ENCODE measurements at regions not wholly inside any gene's neighbourhood (a gene's known extent, or its start where the extent isn't known, plus 50 kb on each side); places are given as distances from the start of the nearest gene placed in this dataset.

DNA sequence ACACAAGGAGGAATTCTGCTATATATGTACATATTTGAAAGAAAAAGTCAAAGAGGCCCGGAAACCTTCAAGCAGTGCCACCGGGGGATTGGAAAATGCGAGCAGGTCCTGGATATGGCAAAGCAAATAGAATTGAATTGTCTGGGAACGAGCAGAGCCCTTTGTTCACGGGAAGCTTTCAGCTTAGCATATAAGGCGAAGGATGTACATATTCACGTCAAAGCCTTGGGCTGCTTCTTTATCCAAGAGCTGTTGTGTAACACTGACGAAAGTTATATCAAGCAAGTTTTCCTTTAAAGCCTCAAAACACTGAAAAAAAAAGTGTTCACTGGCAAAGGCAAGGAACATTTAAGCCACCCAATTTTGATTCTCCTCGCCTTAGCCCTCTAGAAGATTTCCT is 171.0 kb downstream of the GPX5 start:
- Histone ChIP-seq H3K4me1 (ENCODE audit: control insufficient read depth in 1 of 2, insufficient read depth in 2 of 2, low read length in 2 of 2) (no peaks in the 10 kb centered on the region), H3K36me3 (ENCODE audit: control insufficient read depth in 1 of 2, insufficient read depth in 2 of 2, low read length in 1 of 2) (no peaks in the 10 kb centered on the region), H3K9me3 (ENCODE audit: control insufficient read depth, low read length) (no peaks in the 10 kb centered on the region), H3K4me3 (ENCODE audit: low read length in 2 of 2) (no peak overlapping the region), H3K27ac (ENCODE audit: low read depth in 1 of 2, low read length in 2 of 2) (no peak overlapping the region), H3K27me3 (ENCODE audit: control insufficient read depth in 1 of 2, insufficient read depth in 2 of 2, low read length in 1 of 2) (peaks cover 0 to 4% of the 10 kb centered on the region in 2 donors)
- 11 to 13% methylated on average over 9 of the region's 9 CpGs for WGBS, 2 donors
- DNase-seq (no peak), ATAC-seq (ENCODE audit: low FRiP score) (no peak)
- intact Hi-C loops (cut with DNase I): no loop called here

DNA sequence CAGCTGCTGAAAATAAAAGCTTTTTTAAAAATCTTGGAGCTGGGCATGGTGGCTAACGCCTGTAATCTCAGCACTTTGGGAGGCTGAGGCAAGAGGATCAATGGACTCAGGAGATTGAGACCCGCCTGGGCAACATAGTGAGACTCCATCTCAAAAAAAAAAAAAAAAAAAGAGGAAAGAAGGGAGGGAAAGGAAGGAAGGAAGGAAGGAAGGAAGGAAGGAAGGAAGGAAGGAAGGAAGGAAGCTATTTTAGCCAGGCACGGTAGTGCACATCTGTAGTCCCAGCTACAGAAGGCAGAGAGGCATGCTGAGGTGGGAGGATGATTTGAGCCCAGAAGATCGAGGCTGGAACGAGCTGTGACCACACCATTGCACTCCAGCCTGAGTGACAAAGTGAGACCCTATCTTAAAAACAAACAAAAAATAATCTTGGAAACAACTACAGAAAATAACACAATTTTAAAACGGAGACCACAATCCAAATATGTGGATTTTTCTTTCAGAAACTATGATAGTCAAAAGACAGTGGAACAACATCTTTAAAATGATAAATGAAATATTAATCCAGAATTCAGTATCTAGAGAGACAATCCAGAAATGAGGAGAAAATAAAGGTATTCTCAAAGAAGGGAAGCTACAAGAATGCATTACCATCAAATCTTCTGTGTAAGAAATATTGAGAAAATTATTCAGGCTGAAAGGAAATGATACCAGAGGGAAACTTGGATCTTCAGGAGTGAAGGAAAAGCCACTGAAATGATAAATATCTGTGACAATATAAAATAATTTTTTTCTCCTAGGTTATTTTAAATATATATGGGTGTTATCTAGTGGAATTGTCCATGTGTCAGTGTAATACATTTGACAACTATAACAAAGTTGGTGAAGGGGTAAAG is 182.0 kb downstream of the GPX5 start:
- peaks cover 0 to 1% of the 10 kb centered on the region in 2 donors for H3K27me3 ChIP-seq (ENCODE audit: control insufficient read depth in 1 of 2, insufficient read depth in 2 of 2, low read length in 1 of 2)
- ATAC-seq (ENCODE audit: low FRiP score): no peak
- H3K4me1 ChIP-seq (ENCODE audit: control insufficient read depth in 1 of 2, insufficient read depth in 2 of 2, low read length in 2 of 2): no peaks in the 10 kb centered on the region
- no peaks in the 10 kb centered on the region for H3K36me3 ChIP-seq (ENCODE audit: control insufficient read depth in 1 of 2, insufficient read depth in 2 of 2, low read length in 1 of 2)
- intact Hi-C loops (cut with DNase I): no loop called here
- 84 to 87% methylated on average over 6 of the region's 6 CpGs for WGBS, 2 donors
- H3K4me3 ChIP-seq (ENCODE audit: low read length in 2 of 2): no peak overlapping the region
- peaks cover 5% of the 10 kb centered on the region for H3K9me3 ChIP-seq (ENCODE audit: control insufficient read depth, low read length)
- DNase-seq: no peak
- H3K27ac ChIP-seq (ENCODE audit: low read depth in 1 of 2, low read length in 2 of 2): no peak overlapping the region

DNA sequence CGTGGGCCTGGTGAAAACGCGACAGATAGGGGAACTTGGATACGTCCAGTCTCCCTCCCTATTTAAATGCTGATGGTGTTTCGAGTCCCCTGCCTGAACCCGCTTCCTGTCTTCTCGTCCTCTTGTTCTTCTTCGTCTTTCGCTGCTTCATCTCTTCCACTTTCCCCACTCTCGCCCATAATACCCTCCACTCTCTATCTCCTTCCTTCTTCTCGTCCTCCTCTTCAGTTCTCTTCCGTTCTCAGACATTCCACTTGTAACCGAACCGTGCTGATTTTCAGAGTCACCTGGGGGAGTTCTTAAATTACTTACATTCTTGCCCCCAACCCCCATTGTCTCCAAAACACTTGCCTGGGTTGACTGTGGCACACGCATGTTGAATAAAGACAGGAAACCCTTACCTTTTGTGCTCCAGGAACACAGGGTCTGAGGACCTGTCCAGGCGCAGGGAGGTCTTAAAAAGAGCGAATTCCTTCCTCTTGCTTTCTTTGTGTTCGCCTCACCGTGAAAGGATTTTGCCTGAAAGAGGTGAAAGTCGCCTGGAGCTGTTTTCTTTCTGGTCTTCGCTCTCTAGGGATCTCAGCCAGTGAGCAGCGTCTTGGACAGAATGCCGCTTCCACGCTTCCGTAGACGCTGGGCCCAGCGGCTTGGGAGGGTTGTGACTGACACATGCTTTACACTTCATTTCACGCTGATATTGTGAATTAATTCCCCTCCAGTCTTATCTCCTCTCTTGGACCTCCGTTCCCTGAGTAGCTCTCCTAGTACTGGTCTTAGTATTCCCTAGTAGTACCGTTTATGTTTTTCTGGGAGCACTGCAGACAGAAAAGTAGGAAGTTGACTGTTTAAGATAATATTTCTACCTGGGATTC is 184.0 kb downstream of the GPX5 start:
- WGBS, 2 donors: 1 to 3% methylated on average over 30 of the region's 30 CpGs
- no peak overlapping the region for H3K27ac ChIP-seq (ENCODE audit: low read depth in 1 of 2, low read length in 2 of 2)
- no peak overlapping the region for H3K4me3 ChIP-seq (ENCODE audit: low read length in 2 of 2)
- intact Hi-C loops (cut with DNase I): no loop called here
- peaks cover 0 to 1% of the 10 kb centered on the region in 2 donors for H3K27me3 ChIP-seq (ENCODE audit: control insufficient read depth in 1 of 2, insufficient read depth in 2 of 2, low read length in 1 of 2)
- DNase-seq (no peak), ATAC-seq (ENCODE audit: low FRiP score) (no peak)
- H3K36me3 ChIP-seq (ENCODE audit: control insufficient read depth in 1 of 2, insufficient read depth in 2 of 2, low read length in 1 of 2): no peaks in the 10 kb centered on the region
- peaks cover 5% of the 10 kb centered on the region for H3K9me3 ChIP-seq (ENCODE audit: control insufficient read depth, low read length)
- H3K4me1 ChIP-seq (ENCODE audit: control insufficient read depth in 1 of 2, insufficient read depth in 2 of 2, low read length in 2 of 2): no peaks in the 10 kb centered on the region

DNA sequence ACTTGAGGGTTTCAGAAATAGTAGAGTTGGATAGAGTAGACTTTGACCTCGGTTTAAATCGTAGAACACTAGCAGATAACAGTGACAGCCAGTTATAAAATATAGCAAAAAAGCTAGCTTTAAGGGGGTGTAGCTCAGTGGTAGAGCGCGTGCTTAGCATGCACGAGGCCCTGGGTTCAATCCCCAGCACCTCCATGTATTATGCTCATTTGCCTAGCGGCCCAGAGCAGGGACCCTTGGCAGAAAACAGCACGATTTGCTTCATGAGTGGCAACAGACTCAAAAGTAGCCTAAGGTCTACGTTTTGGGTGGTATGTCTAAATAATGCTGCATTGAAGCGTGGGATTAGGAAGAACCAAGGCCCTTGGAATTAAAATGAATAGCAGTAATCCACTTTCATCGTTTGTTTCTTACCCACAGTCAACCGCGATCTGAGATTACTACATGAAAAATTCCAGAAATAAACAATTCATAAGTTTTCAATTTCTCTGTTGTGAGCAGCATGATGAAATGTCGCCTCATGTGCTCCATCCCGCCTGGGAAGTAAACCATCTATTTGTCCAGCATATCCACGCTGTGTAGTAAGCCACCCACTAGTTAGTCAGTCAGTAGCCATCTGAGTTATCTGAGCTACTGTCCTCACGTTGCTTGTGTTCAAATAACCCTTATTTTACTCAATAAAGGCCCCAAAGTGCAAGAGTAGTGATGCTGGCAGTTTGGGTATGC is 184.9 kb downstream of the GPX5 start:
- Histone ChIP-seq H3K4me1 (ENCODE audit: control insufficient read depth in 1 of 2, insufficient read depth in 2 of 2, low read length in 2 of 2) (no peaks in the 10 kb centered on the region), H3K9me3 (ENCODE audit: control insufficient read depth, low read length) (peaks cover 5% of the 10 kb centered on the region), H3K36me3 (ENCODE audit: control insufficient read depth in 1 of 2, insufficient read depth in 2 of 2, low read length in 1 of 2) (no peaks in the 10 kb centered on the region), H3K27me3 (ENCODE audit: control insufficient read depth in 1 of 2, insufficient read depth in 2 of 2, low read length in 1 of 2) (peaks cover 0 to 1% of the 10 kb centered on the region in 2 donors), H3K27ac (ENCODE audit: low read depth in 1 of 2, low read length in 2 of 2) (no peak overlapping the region), H3K4me3 (ENCODE audit: low read length in 2 of 2) (no peak overlapping the region)
- ATAC-seq (ENCODE audit: low FRiP score): no peak
- 36 to 40% methylated on average over 16 of the region's 16 CpGs for WGBS, 2 donors
- intact Hi-C loops (cut with DNase I): no loop called here
- no peak for DNase-seq

DNA sequence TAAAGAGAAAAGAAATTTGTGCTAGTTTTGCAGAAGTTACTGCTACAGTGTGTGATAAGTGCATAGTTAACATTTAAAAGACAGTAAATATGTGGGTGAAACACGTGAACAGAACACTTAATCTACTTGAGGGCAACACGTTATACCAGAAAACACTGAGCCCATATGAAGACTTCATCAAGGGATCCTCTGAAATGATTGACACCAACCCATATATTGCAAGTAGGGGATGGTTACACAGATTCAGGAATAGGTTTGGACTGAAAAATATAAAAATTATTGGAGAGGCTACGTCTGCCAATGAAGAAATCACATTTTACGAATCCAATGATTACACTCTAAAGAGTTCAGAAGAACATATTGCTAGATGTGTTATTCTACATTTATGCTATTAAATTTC is 185.6 kb downstream of the GPX5 start:
- WGBS, 2 donors: 69 to 70% methylated on average over 4 of the region's 4 CpGs
- H3K27ac ChIP-seq (ENCODE audit: low read depth in 1 of 2, low read length in 2 of 2): no peak overlapping the region
- no peaks in the 10 kb centered on the region for H3K36me3 ChIP-seq (ENCODE audit: control insufficient read depth in 1 of 2, insufficient read depth in 2 of 2, low read length in 1 of 2)
- intact Hi-C loops (cut with DNase I): no loop called here
- DNase-seq (no peak), ATAC-seq (ENCODE audit: low FRiP score) (no peak)
- H3K27me3 ChIP-seq (ENCODE audit: control insufficient read depth in 1 of 2, insufficient read depth in 2 of 2, low read length in 1 of 2): peaks cover 0 to 1% of the 10 kb centered on the region in 2 donors
- H3K4me1 ChIP-seq (ENCODE audit: control insufficient read depth in 1 of 2, insufficient read depth in 2 of 2, low read length in 2 of 2): no peaks in the 10 kb centered on the region
- peaks cover 5% of the 10 kb centered on the region for H3K9me3 ChIP-seq (ENCODE audit: control insufficient read depth, low read length)
- H3K4me3 ChIP-seq (ENCODE audit: low read length in 2 of 2): no peak overlapping the region

DNA sequence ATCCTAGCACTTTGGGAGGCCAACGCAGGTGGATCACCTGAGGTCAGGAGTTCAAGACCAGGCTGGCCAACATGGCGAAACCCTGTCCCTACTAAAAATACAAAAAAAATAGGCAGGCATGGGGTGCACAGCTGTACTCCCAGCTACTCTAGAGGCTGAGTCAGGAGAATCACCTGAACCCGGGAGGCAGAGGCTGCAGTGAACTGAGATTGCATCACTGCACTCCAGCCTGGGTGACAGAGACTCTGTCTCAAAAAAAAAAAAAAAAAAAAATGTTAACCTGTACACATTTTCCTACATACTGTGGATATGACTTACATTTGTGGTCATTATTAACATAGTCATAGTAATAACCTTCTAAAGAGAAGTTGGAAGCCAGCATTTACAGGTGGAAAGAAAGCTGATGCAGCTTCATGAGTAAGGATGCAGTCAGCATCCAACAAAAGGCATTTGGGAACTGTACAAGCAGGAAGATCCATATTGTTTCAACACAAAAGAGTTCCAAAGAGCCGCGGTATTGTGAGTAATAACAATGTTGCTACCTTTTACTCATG is 186.2 kb downstream of the GPX5 start:
- Histone ChIP-seq H3K9me3 (ENCODE audit: control insufficient read depth, low read length) (peaks cover 2% of the 10 kb centered on the region), H3K27ac (ENCODE audit: low read depth in 1 of 2, low read length in 2 of 2) (no peak overlapping the region), H3K4me3 (ENCODE audit: low read length in 2 of 2) (no peak overlapping the region), H3K36me3 (ENCODE audit: control insufficient read depth in 1 of 2, insufficient read depth in 2 of 2, low read length in 1 of 2) (no peaks in the 10 kb centered on the region), H3K4me1 (ENCODE audit: control insufficient read depth in 1 of 2, insufficient read depth in 2 of 2, low read length in 2 of 2) (no peaks in the 10 kb centered on the region), H3K27me3 (ENCODE audit: control insufficient read depth in 1 of 2, insufficient read depth in 2 of 2, low read length in 1 of 2) (peaks cover 0 to 1% of the 10 kb centered on the region in 2 donors)
- no peak for ATAC-seq (ENCODE audit: low FRiP score)
- WGBS, 2 donors: 67 to 73% methylated on average over 5 of the region's 5 CpGs
- intact Hi-C loops (cut with DNase I): no loop called here
- DNase-seq: no peak

DNA sequence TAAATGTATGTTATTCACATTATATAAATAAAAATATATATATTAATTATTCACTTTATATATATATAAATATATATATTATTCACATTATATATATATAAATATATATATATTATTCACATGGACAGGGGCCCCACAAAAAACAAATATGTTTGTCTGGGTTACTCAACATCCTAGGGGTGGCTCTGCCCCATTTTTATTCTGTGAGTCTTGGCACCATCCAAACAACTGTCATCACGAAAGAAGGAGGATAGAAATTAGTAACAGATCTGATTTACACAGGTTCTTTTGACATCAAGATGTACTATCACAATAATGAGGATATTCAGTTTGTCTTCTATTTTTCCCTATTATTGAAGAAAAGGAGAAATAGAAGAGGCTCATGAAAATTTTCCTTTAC is 187.3 kb downstream of the GPX5 start:
- H3K4me3 ChIP-seq (ENCODE audit: low read length in 2 of 2): no peak overlapping the region
- H3K27ac ChIP-seq (ENCODE audit: low read depth in 1 of 2, low read length in 2 of 2): no peak overlapping the region
- ATAC-seq (ENCODE audit: low FRiP score): no peak
- no peak for DNase-seq
- no peaks in the 10 kb centered on the region for H3K9me3 ChIP-seq (ENCODE audit: control insufficient read depth, low read length)
- intact Hi-C loops (cut with DNase I): no loop called here
- H3K27me3 ChIP-seq (ENCODE audit: control insufficient read depth in 1 of 2, insufficient read depth in 2 of 2, low read length in 1 of 2): peaks cover 0 to 1% of the 10 kb centered on the region in 2 donors
- WGBS, 2 donors: 84 to 88% methylated on average over 1 of the region's 1 CpG
- H3K4me1 ChIP-seq (ENCODE audit: control insufficient read depth in 1 of 2, insufficient read depth in 2 of 2, low read length in 2 of 2): no peaks in the 10 kb centered on the region
- no peaks in the 10 kb centered on the region for H3K36me3 ChIP-seq (ENCODE audit: control insufficient read depth in 1 of 2, insufficient read depth in 2 of 2, low read length in 1 of 2)

DNA sequence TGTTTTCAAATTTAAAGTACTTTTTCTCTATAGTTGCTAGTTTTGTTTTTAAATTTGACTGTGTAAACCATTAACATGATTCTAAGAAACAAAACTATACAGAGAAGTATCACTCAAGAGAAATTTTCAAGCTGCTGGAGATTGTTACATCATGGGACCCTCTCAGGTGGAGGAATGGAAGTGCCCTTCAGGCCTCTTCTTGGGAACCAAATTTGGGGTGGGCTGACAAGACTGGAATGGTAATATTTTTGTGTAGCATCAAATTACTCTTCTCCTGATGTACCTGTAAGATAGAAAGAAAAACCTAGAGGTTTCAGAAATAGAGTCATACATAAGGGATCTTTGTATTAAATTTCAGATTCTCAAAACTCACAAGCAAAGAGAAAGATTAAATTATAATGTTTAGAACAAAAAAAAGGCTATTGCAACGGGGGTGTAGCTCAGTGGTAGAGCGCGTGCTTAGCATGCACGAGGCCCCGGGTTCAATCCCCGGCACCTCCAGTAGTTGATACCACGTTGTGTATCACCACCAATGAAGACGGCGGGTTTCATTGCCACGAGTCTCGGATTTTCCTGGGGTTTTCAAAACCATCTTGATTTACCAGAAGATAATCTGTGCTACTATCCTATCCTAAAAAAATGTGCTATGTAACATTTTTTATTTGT is 193.7 kb downstream of the GPX5 start:
- H3K9me3 ChIP-seq (ENCODE audit: control insufficient read depth, low read length): no peaks in the 10 kb centered on the region
- 15 to 20% methylated on average over 11 of the region's 11 CpGs for WGBS, 2 donors
- H3K27ac ChIP-seq (ENCODE audit: low read depth in 1 of 2, low read length in 2 of 2): no peak overlapping the region
- DNase-seq: no peak
- H3K27me3 ChIP-seq (ENCODE audit: control insufficient read depth in 1 of 2, insufficient read depth in 2 of 2, low read length in 1 of 2): no peaks in the 10 kb centered on the region
- no peaks in the 10 kb centered on the region for H3K4me1 ChIP-seq (ENCODE audit: control insufficient read depth in 1 of 2, insufficient read depth in 2 of 2, low read length in 2 of 2)
- no peak overlapping the region for H3K4me3 ChIP-seq (ENCODE audit: low read length in 2 of 2)
- intact Hi-C loops (cut with DNase I): no loop called here
- H3K36me3 ChIP-seq (ENCODE audit: control insufficient read depth in 1 of 2, insufficient read depth in 2 of 2, low read length in 1 of 2): no peaks in the 10 kb centered on the region
- ATAC-seq (ENCODE audit: low FRiP score): no peak
